HG03175 (cell line): ENCODE measurements at regions not wholly inside any gene's neighbourhood (a gene's known extent, or its start where the extent isn't known, plus 50 kb on each side); places are given as distances from the start of the nearest gene placed in this dataset.

Experiments
- ATAC-seq: cut with Tn5 transposase; IDR thresholded peaks from one replicate; pipeline ENCODE4 v1.9.1; 2021; ENCODE audit warnings: mild to moderate bottlenecking, moderate library complexity; ENCODE audit not compliant: unreplicated experiment

GRCh38 chr12:107318806-107319532, 225.6 kb upstream of the CRY1 start:
- ATAC-seq: no peak

DNA sequence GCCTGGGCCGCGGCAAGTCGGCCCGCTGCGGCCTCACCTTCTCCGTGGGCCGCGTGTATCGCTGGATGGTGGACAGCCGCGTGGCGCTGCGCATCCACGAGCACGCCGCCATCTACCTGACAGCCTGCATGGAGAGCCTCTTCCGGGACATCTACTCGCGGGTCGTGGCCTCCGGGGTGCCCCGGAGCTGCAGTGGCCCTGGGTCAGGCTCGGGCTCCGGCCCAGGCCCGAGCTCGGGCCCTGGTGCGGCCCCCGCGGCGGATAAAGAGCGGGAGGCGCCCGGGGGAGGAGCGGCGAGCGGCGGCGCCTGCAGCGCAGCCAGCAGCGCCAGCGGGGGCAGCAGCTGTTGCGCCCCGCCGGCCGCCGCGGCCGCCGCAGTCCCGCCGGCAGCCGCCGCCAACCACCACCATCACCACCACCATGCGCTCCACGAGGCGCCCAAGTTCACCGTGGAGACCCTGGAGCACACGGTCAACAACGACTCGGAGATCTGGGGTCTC, 226.2 kb upstream of the CRY1 start:
- ATAC-seq: no peak

- ATAC-seq: no peak
Observed at GRCh38 chr12:107320033-107320928, 226.9 kb upstream of the CRY1 start.

DNA sequence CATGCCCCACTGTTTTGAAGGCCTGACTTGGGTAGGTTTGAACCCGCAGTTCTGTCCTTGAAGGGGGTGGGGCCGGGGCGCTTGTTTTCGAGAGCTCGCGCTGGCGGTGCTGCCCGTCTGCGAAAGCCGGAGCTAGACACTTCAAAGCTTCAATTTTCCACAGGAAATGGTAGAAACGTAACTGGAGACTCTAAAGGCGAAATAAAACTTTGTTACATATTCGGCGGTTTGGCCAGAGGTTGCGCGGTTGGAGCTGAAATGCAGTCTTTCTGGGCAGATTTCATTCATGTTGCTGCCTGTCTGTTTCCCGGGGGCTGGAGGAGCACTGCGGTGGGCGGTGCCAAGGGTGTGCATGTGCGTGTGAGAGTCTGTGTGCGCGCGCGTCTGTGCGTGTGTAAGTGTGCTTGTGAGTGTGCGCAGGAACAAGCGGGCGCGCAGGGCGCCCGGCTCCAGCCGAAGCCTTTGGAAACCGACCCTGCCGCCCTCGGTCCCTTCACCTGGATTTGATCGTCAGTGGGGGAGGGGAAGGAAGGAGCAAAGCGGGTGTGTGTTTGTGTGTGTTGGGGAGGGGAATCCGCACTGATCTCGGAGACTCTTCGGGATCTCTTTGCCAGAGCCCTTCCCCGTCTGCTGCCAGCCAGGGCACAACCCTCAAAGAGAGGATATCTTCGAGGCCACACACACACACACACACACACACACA, 227.7 kb upstream of the CRY1 start:
- ATAC-seq: no peak

DNA sequence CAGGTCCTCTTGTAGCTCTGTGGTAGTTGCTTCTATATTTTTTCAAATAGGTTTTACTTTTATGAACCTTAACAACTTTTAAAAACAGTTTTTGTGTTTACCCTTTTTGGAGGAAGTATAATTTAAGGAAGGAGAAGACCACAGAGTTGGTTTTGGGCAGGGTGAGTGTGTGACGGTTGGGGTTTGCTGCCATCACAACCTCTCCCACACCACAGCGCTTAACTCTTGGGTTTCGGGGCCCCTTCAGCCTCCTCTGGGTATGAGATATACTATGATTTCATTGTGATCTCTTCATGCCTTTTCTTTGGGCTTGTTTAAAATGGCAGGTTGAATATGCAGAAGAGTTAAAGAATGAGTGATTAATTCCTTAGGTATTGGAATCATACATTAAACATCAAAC, 228.7 kb upstream of the CRY1 start:
- ATAC-seq: no peak

- ATAC-seq: no peak
Observed at GRCh38 chr12:107325075-107325608, 231.8 kb upstream of the CRY1 start.

DNA sequence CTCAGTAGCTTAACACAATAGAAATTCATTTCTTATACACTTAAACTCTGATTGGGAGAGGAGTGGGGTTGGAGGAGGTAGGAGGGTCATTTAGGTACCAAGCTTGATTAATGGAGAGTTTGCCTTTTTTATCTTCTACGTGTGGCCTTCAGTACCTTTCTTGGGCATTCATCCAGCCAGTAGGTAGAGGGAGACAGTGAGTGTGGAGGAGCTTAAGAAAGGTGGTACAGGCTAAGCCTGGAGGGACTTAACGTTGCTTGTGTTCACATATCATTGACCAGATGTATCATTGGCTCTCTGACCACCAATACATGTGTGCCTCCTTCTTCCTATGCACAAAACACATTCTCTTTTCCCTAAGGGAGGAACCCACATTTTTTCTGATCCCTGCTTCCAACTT, 232.9 kb upstream of the CRY1 start:
- no peak for ATAC-seq

- ATAC-seq: no peak
Observed at GRCh38 chr12:107327651-107328182, 234.4 kb upstream of the CRY1 start.

DNA sequence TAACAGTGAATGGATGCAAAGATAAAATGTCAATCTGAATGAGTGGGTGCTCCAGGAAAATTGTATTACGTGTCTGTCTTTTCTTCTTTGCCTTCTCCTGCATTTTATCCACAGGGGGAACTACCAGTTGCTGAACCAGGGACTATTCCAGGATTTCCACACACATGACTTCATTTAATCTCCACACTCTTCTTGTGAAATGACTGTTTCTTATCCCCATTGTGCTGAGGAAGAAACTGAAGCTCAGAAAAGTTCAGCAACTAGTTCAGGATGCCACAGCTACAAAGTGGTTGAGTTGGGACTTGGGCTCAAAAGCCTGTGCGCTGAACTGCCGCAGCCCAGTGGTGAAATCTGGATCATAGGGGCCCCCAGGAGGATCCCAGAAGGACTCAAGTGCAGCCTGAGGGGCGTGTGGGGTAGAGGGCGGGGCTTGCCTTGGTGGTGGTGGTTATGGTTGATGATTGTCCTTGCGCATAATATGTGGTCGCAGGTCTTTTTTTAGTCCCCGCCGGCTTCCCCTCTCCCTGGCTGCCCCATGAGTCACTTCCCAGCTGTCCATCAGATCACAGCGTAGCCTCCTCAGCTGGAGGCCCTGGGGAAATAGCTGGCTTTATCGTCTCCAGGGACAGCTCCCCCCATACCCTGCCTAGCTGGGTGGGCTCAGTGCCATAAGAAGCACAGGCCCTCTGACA, 235.2 kb upstream of the CRY1 start:
- no peak for ATAC-seq

- ATAC-seq: no peak
Observed at GRCh38 chr12:107329569-107330324, 236.4 kb upstream of the CRY1 start.

- ATAC-seq: no peak
Observed at GRCh38 chr12:107330831-107331431, 237.6 kb upstream of the CRY1 start.

DNA sequence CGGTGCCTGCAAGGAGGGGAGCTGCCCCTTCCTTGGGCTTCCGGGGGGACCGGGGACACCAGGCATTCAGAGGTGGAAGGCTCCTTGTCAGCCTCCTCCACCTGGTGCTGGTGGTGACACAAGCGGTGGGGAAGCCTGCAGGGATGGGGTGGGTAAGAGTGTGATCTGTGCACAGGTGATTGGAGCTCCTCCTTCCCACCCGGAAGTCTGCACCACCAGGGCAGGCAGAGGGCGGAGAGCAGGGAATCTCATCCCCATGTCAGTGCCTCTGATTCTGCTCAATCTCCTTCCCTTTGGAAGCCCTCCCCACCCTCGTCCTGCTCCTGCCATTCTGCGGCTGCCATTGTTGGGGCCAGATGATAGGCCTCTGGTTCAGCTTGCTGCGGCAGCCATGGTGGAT, 238.1 kb upstream of the CRY1 start:
- ATAC-seq: no peak

DNA sequence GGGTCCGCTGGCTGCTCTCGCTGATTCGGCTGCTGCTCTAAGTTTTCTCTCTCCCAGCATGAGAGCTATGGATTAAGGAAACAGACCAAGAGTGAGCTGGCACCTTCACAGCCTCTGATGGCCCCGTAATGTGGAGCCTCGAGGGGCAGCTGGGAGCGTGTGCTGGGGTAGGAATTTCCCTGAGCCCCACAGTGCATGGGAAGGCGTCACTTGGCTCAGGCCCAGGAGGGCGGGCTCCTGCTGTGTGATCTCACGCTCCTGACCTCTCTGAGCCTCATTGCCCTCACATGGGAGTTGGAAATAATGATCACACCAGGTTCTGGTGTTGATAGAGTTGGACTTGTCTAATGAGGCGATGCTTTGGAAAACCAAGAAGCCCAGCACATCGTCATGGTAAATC, 238.6 kb upstream of the CRY1 start:
- ATAC-seq: no peak

GRCh38 chr12:107332743-107333142, 239.4 kb upstream of the CRY1 start:
- ATAC-seq: no peak

DNA sequence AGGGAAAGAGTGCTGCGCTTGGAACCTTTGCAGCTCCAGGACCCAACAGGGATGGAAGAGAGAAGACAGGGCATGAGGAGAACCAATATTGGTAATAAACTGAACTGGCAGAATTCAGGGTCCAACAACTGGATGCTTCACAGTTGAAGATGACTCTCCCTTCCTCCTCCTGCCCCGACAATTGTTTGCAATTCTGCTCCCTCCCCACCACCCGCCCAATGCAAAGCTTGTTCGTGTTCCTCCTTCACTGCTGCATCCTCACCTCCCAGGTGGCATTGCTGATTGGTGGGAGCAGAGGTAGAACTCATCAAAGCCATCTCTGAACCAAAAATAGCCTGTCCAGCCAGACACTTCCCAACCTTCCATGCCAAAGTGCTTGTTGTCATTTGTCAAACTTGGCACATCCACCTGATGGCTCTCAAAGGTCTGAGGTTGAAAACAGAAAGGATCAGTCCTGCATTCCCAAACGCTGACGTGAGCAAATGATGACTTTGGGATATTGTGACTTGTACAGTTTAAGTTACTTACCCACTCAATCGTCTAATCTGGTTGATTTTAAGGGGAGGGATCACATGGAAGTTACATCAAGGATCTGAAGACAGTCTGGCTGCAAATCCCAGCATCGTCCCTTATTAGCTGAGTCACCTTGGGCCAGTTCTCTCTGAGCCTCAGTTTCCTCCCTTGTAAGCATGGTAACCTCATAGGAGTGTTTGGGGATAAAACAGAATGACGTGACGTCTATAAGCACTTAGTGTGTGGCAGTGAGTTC, 242.6 kb upstream of the CRY1 start:
- no peak for ATAC-seq

- ATAC-seq: no peak
Observed at GRCh38 chr12:107336695-107337094, 243.3 kb upstream of the CRY1 start.

DNA sequence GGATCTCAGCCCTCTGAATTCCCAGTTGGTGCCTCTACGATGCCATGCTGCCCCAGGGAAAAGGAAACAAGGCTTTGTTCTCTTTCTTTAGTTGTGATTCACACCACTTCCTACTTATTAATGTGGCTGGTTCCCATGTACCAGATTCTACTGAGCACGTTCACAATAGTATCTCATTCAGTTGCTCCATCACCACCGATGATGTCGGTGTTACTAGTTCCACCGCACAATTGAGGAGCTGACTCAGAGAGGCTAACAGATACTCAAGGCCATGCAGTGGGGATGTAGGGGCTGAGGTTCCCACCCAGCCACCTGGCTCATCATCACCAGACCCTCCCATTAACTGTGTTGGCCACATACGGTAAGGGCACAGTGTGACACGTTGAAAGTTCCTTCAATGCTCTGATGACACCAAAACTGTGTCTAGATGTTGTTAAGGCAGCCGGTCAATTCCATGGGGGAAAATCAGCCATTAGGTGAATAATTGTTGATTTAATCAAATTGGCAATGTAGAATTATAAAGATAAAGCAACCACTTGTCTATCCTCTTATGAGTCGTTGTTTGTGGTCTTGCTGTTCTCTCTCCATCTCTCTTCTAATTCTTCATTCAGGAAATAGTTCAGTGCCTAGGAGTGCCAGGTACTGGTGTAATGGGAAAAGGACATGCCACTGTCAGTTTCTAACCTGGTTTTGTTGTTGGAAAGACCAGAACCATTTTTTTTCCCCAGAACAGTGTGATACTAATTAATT, 244.2 kb upstream of the CRY1 start:
- no peak for ATAC-seq

DNA sequence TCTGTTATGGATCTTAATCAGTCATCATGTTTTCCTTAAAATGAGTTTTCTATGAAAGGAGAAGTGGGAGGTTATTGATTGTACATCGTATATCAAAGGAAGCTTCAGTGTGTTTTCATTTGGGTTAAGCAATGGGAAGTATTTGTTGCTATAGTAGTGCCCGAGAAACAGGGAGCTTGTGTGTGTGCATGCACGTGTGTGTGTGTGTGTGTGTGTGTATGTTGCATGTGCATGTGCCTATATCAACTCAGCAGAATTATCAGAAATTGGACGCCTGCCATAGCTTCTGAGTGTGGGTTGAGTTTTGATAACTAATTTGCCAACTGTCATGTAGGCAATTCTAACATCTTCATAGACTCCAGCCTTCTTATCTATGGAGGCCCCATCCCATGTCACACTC, 246.1 kb upstream of the CRY1 start:
- no peak for ATAC-seq
